SHP77 treated with DMSO at 0.1 percent for 48 hours (cell line): ENCODE measurements at regions not wholly inside any gene's neighbourhood (a gene's known extent, or its start where the extent isn't known, plus 50 kb on each side); places are given as distances from the start of the nearest gene placed in this dataset.
A peak's percentile ranks its signal among the peaks of the same experiment; 100 is the strongest.
"Not testable (repeated sequence)": the region's sequence is repeated elsewhere in the genome, so short reads cannot be mapped to it uniquely, and the experiment has no call there.

Experiments
- DNase-seq: peaks from one replicate; lab custom pipeline; 2025; lab: John Stamatoyannopoulos, UW

- no peak for DNase-seq
Observed at GRCh38 chr4:60485276-60485675, 714.9 kb upstream of the ADGRL3 start.

DNA sequence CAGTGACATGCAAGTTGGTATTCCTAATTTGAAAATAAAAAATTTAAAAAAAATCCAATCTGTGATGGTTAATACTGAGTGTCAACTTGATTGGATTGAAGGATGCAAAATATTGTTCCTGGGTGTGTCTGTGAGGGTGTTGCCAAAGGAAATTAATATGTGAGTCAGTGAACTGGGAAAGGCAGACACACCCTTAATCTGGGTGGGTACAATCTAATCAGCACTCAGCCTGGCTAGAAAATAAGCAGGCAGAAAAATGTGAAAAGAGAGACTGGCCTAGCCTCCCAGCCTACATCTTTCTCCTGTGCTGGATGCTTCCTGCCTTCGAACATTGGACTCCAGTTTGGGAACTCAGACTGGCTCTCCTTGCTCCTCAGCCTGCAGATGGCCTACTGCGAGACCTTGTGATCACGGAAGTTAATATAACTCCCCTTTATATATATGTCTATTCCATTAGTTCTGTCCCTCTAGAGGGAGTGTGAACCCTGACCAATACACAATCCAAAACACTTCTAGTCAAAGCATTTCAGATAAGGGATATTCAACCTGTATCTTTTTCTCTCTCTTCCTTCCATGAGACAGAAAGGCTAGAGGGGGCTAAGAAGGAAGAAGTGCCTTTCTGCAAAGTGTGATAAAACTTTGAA lies 712.9 kb upstream of the ADGRL3 start:
- not testable (repeated sequence) for DNase-seq

DNA sequence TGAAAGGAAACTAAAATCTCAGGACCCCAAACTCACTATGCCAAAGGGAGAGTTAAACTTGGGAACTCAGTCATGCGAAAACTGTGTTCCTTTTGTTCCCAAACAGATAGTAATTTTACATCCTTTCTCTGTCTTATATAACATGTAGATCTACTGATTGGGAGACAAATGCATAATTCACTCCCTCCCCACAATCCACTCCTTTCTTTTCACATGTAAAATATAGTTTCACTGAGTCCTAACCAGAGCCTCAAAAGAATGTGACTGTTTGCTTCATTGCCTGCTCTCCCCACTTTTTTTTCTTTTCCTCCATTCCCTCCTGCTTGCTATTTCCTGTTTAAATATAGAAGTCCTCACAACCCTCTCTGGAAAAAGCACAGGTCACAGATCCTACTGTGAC lies 699.3 kb upstream of the ADGRL3 start:
- DNase-seq = no peak

GRCh38 chr4:60502733-60503132 lies 697.4 kb upstream of the ADGRL3 start:
- no peak for DNase-seq

DNA sequence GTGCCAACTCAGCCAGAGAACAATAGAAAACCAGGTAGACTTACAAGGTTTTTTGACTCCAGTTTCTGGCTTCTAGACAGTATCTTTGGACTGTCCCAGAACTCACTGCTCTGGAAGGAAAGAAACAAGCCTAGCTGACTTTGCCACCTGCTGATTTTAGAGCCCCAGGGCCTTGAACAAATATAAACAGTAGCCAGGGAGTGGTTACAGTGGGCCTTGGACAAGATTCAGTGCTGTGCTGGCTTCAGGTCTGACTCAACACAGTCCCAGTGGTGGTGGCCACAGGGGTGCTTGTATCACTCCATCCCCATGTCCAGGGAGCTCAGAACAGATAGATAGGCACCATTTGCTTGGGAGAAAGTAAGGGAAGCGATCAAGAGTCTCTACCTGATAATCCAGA lies 694.1 kb upstream of the ADGRL3 start:
- DNase-seq = no peak

DNA sequence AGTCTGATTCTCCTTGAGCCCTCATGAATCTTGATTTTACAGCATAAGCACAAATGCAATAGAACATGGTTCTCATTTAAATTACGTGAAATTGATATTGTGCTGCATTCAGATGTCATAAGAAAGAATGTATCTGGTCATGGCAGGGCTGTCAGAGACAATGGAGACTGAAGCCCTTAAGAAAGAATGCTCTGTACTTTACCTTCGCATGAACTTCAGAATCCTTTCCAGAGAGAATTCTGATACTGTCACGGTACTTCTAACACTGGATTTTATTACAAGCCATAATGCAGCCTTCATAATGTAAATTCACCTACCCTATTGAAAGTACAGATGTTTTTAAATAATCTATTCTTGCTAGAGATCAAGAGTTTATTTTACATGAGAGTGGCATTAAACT lies 677.9 kb upstream of the ADGRL3 start:
- DNase-seq = no peak

GRCh38 chr4:60531776-60532379 lies 668.2 kb upstream of the ADGRL3 start:
- DNase-seq = no peak

- DNase-seq = no peak
Observed at GRCh38 chr4:60544981-60545380, 655.1 kb upstream of the ADGRL3 start.

- peak; percentile 39 for DNase-seq
Observed at GRCh38 chr4:60562334-60562733, 637.8 kb upstream of the ADGRL3 start.

- DNase-seq = no peak
Observed at GRCh38 chr4:60565558-60565957, 634.6 kb upstream of the ADGRL3 start.

DNA sequence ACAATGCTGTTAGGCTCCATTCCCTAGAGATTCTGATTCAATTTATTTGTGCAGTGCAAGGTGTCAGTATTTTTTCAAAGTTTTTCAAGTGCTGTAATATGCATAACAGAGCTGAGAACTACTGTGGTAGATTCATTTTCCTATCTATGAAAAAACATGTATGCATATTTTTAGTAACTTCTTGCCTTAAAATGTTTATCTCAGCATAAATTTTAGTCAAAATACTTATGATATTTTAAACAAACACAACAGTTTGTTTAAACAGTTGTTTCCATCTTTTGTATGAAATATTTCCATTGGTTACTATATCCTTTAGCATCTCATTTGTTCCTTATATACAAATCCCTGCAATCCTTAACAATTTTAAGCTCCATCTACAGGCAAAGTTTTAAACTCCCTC lies 624.8 kb upstream of the ADGRL3 start:
- no peak for DNase-seq

DNA sequence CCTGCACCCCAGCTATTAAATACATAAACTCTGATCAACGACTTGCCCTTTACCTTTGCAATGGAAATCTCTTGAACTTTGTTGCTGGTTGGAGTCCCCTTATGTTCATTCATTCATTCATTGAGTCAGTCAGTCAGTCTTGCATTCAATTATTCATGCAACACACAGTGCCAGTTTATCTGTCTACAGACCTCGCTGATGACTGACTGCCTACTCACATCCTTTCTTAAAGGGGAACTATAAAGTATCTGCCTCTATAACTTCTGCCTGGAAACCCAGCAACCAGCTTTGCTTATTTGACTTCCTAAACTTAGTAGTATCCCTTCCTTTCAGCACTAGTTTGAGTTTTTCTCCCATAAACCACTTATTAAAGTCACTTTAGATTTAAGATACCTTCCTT lies 620.8 kb upstream of the ADGRL3 start:
- no peak for DNase-seq

GRCh38 chr4:60581919-60582536 lies 618.1 kb upstream of the ADGRL3 start:
- DNase-seq = no peak

DNA sequence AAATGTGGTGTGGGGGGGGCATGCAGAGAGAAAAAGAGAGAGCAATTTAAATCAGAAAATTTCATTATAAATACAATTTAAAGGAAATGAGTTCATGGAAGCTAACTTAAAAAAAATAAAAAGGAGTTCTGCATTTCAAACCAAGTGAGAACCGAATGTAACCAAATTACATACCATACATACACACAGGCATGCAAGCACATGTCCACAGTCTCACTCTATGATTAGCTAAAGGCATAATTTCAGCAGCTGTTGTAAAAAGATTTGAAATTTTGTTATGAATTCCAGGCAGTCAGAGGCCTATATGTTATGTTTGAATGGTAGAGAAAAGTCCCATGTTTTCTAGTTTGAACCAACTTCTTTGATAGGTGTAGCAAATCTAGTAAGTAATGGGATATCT lies 611.6 kb upstream of the ADGRL3 start:
- DNase-seq = no peak

DNA sequence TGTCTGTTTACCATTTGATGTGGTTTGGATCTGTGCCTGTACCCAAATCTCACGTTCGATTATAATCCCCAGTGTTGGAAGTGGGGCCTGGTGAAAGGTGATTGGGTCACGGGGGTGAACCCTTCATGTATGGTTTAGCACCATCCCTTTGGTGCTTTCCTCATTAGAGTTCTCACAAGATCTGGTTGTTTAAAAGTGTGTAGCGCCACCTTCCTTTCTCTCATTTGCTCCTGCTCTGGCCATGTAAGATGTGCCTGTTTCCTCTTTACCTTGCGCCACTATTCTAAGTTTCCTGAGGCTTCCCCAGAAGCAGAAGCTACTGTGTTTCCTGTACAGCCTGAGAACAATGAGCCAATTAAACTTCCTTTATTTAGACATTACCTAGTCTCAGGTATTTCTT lies 610.7 kb upstream of the ADGRL3 start:
- DNase-seq = no peak

- no peak for DNase-seq
Observed at GRCh38 chr4:60590116-60590515, 610.0 kb upstream of the ADGRL3 start.

DNA sequence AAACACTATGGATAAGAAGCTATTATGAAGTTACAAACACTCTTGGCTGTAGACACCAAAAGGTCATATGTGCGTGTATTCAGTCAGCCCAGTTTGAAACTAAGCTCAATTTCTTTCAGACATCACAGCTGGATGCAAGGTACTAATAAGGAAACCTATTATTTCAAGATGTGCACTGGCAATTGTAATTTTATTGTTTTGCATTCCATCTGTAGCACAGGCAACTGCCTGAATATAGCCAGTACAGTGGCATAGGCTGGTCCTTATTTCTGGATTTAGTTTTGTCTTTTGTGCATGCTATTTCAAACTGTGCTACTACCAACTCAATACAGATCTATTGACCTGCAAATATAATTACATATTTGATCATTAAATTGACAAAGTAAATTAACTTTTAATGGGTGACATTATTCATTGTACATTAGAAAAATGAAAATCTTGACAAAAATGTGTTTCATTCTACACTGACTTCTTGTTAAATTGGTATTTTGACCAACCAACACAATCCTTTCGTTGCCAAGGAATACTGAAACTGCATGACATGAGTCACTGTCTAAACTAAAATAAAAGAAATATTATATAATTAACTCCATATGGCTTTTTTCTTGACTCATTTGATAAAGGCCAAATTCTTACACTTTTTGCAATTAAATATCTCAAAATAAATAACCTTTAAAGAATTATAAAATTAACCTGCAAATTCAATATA lies 594.3 kb upstream of the ADGRL3 start:
- no peak for DNase-seq

- DNase-seq = no peak
Observed at GRCh38 chr4:60611762-60612496, 588.2 kb upstream of the ADGRL3 start.

DNA sequence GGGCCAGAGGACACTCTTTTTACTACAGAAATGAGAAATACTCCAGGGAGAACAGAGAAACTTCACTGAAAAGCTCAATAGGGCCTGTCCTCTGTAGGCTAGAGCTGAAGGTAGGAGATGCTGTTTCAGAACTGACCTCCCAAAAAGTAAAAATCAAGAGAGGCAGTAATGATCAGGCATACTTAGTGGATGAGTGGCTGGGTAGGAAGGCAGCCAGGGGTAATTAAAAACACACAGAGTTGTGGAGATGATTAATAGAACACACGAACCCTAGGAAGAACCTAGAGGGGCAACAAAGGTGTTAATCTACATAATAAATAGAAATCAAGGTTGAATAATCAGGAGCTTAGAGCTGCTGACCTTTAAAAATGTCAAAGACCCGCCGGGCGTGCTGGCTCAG lies 582.4 kb upstream of the ADGRL3 start:
- no peak for DNase-seq

GRCh38 chr4:60619531-60620305 lies 580.4 kb upstream of the ADGRL3 start:
- no peak for DNase-seq

DNA sequence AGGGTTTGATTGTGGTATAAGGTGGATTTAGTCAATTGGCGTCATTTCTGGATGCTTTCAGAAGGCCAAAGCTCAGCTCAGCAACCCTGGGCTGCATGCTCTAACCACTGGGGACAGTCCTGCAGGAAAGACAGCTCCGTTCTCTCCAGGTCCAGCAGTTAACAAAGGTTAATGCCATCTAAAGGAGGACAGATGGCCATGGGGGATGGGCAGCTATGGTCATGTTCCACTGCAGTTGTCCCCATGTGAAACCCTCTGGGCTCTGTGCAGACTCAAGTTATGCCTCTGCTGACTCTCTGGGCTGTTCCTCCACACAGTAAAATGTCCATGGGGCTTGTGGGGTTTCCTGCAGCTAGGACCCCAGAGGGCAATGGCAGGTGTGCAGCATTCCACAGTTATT lies 562.1 kb upstream of the ADGRL3 start:
- DNase-seq = no peak

DNA sequence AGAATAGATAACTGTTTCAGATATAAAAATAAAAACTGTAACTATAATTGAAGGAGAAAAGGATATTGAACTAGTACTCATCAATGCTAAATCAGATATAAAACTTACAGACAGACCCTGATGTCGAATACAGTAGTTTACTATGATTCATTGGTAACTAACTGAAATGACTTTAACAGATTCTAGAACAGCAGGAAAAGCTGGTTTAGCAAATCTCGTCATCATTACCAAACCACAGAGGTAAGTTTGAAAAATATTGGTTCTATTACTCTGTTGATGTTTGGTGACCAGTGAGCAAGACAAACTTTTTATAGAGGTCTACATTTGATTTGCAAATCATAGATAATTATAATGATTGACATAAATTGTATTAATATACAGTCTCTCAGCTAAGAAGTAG lies 551.4 kb upstream of the ADGRL3 start:
- DNase-seq = no peak
